ENCODE measurements at regions not wholly inside any gene's neighbourhood (a gene's known extent, or its start where the extent isn't known, plus 50 kb on each side); places are given as distances from the start of the nearest gene placed in this dataset.

DNA sequence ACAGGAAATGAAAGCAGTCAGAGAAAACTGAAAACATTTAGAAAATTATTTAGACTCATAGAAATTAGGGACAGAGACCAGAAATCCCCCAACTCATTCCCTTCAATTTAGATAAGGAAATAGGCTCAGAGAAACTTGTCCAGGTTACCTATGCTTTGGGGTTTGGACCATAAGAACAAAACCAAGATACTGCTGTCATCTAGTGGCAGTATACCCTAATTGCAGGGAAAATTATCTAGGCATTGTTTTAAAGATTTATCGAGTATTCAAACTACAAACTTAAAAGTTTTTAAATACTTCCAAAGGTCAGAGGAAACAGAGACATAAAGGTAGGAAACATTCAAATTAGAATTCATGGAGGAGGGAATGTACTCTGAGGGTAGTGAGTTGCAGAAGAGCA is 67.0 kb upstream of the KLHL13 start:
- 75 to 100% methylated on average over 1 of the region's 1 CpG for WGBS, 2 donors (ENCODE audit: low coverage in 1 of 2)
- no peaks in the 10 kb centered on the region for H3K27me3 ChIP-seq
- peaks cover 0 to 8% (median 0%) of the 10 kb centered on the region in 3 donors for H3K4me1 ChIP-seq
- no peaks in the 10 kb centered on the region for H3K9me3 ChIP-seq
- H3K36me3 ChIP-seq = no peaks in the 10 kb centered on the region
- no peak for ATAC-seq
- TF ChIP-seq POLR2A (IDR thresholded peaks at IDR 0.05) = no peak
- no peak for TF ChIP-seq POLR2AphosphoS5 (IDR thresholded peaks at IDR 0.05)
- TF ChIP-seq, protein P1, sequence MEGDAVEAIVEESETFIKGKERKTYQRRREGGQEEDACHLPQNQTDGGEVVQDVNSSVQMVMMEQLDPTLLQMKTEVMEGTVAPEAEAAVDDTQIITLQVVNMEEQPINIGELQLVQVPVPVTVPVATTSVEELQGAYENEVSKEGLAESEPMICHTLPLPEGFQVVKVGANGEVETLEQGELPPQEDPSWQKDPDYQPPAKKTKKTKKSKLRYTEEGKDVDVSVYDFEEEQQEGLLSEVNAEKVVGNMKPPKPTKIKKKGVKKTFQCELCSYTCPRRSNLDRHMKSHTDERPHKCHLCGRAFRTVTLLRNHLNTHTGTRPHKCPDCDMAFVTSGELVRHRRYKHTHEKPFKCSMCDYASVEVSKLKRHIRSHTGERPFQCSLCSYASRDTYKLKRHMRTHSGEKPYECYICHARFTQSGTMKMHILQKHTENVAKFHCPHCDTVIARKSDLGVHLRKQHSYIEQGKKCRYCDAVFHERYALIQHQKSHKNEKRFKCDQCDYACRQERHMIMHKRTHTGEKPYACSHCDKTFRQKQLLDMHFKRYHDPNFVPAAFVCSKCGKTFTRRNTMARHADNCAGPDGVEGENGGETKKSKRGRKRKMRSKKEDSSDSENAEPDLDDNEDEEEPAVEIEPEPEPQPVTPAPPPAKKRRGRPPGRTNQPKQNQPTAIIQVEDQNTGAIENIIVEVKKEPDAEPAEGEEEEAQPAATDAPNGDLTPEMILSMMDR (IDR thresholded peaks at IDR 0.05) = no peak
- TF ChIP-seq EP300 (IDR thresholded peaks at IDR 0.05) = no peak
- no peak overlapping the region for H3K4me3 ChIP-seq
- H3K27ac ChIP-seq = no peak overlapping the region

DNA sequence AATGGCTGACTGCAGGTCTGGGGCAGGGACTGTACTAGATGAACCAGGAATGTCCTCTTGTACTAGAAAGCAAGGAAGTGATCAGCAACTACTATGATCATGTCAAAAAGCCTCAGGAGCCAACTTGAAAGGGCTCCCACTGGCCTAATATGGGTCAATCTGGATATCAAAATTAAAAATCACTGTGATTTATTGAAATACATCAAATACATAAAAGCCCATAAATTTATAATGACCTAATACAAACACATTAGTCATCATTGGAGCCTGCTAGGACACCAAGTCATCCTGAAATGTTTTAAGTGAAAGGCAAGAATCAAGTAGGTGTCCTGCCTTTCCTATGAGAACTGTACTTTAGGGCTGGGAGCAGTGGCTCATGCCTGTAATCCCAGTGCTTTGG is 70.5 kb upstream of the KLHL13 start:
- Histone ChIP-seq H3K4me1 (peaks cover 0 to under 1% (median 0%) of the 10 kb centered on the region in 3 donors), H3K27me3 (no peaks in the 10 kb centered on the region), H3K27ac (no peak overlapping the region), H3K9me3 (no peaks in the 10 kb centered on the region), H3K36me3 (no peaks in the 10 kb centered on the region), H3K4me3 (no peak overlapping the region)
- no peak for ATAC-seq
- TF ChIP-seq EP300 (IDR thresholded peaks at IDR 0.05) = no peak
- no peak for TF ChIP-seq POLR2AphosphoS5 (IDR thresholded peaks at IDR 0.05)
- no peak for TF ChIP-seq POLR2A (IDR thresholded peaks at IDR 0.05)
- TF ChIP-seq, protein P1 (IDR thresholded peaks at IDR 0.05) = no peak

DNA sequence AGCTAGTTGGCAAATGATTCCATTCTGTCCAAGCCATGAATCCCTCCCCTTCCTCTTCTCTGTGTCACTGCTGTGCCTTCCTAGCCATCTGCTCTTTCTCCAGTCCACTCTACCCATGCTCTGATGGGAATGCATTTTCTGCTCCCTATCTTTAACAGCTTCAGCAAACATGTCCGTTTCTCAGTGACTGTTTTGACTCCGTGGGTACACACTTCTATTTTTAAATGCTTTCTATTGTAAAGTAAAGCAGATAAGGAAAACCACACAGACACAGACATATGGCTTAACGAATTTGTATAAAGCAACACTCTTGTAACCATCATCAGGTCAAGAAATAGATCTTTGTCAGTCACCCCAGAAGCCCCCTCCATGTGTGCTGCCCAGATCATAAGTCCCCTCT is 72.4 kb upstream of the KLHL13 start:
- WGBS, 2 donors (ENCODE audit: low coverage in 1 of 2) = 17 to 50% methylated on average over 1 to 3 of the region's 3 CpGs
- ATAC-seq = no peak
- H3K4me1 ChIP-seq = no peaks in the 10 kb centered on the region
- no peak overlapping the region for H3K27ac ChIP-seq
- H3K36me3 ChIP-seq = no peaks in the 10 kb centered on the region
- no peak for TF ChIP-seq EP300 (IDR thresholded peaks at IDR 0.05)
- TF ChIP-seq POLR2A (IDR thresholded peaks at IDR 0.05) = no peak
- TF ChIP-seq POLR2AphosphoS5 (IDR thresholded peaks at IDR 0.05) = no peak
- TF ChIP-seq, protein P1 (IDR thresholded peaks at IDR 0.05) = no peak
- H3K9me3 ChIP-seq = no peaks in the 10 kb centered on the region
- no peak overlapping the region for H3K4me3 ChIP-seq
- H3K27me3 ChIP-seq = no peaks in the 10 kb centered on the region

DNA sequence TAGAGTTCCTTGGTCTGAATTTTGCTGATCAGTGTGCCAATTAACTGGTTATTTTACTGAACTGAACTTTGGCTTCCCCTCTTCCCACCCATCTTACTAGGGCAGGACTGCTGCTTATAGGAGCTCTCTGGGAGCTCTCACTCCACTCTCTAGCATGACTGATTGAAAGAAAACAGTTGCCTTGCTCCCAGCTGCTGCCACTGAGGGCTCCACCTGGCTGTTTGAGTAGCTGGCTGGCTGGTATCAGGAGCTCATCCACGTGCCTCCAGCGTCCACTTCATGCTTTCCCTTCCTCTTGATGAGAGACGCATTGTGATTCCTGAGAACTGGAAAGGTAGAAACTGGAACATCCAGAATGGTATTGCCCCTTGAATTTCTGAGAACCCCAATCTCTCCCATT is 73.0 kb upstream of the KLHL13 start:
- no peak for ATAC-seq
- H3K4me3 ChIP-seq = no peak overlapping the region
- H3K36me3 ChIP-seq = no peaks in the 10 kb centered on the region
- no peak overlapping the region for H3K27ac ChIP-seq
- no CpG with 5 or more reads among the region's 3 CpGs for WGBS, 2 donors (ENCODE audit: low coverage in 1 of 2)
- no peaks in the 10 kb centered on the region for H3K9me3 ChIP-seq
- H3K27me3 ChIP-seq = no peaks in the 10 kb centered on the region
- TF ChIP-seq EP300 (IDR thresholded peaks at IDR 0.05) (no peak), POLR2AphosphoS5 (IDR thresholded peaks at IDR 0.05) (no peak)
- no peaks in the 10 kb centered on the region for H3K4me1 ChIP-seq

DNA sequence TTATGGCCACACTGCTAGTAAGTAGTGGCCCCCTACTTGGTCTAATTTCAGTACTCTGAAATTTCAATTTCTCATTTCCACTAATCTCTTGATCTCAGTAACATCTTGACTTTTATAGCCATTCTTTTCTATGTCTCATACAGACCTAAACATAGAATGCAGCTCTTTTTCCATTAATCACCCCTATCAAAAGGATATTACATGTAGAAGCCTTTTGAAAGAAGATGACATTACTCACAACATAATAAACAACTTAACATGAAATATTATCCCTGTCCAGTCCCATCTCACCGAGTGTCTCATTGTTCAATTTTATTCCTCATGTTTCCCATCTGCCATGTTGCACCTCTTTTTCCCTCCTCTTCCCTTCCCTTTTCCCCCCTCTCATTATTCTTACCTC is 81.1 kb upstream of the KLHL13 start:
- WGBS, 2 donors (ENCODE audit: low coverage in 1 of 2) = 13 to 71% methylated on average over 1 of the region's 1 CpG
- ATAC-seq = no peak
- no peaks in the 10 kb centered on the region for H3K9me3 ChIP-seq
- H3K36me3 ChIP-seq = no peaks in the 10 kb centered on the region
- TF ChIP-seq POLR2AphosphoS5 (IDR thresholded peaks at IDR 0.05) (no peak), POLR2A (IDR thresholded peaks at IDR 0.05) (no peak), EP300 (IDR thresholded peaks at IDR 0.05) (no peak)
- TF ChIP-seq, protein P1 (IDR thresholded peaks at IDR 0.05) = no peak
- H3K27me3 ChIP-seq = no peaks in the 10 kb centered on the region
- no peaks in the 10 kb centered on the region for H3K4me1 ChIP-seq
- H3K27ac ChIP-seq = no peak overlapping the region
- no peak overlapping the region for H3K4me3 ChIP-seq
